HCT116 (cell line): ENCODE measurements at regions not wholly inside any gene's neighbourhood (a gene's known extent, or its start where the extent isn't known, plus 50 kb on each side); places are given as distances from the start of the nearest gene placed in this dataset.
A peak's percentile ranks its signal among the peaks of the same experiment; 100 is the strongest.

Experiments used
- ATAC-seq: fragments of 200-7000 bp; cut with Tn5 transposase; 2 replicates; pipeline ENCODE4 v1.9.1; 2020; ENCODE audit warnings: mild to moderate bottlenecking, moderate library complexity
- BruUV-seq: library from RNA; stranded (reverse); fragments of 400-500 nt; replicated peaks from 2 replicates; lab custom pipeline; 2021; lab: Mats Ljungman, UMichigan
- CTCF ChIA-PET: fragments of 300-600 bp; sonication (Branson Sonifier 250); formaldehyde crosslinking; loops from one replicate; lab custom pipeline; 2021; ENCODE audit warnings: antibody characterized with exemption; lab: Charles Lee
- POLR2A ChIA-PET: fragments of 300-600, 350-600 bp; sonication (Branson Sonifier 250); formaldehyde crosslinking; loops from one replicate; lab custom pipeline; 2021; ENCODE audit warnings: antibody characterized with exemption; lab: Charles Lee
- RAD21 ChIA-PET, 2 experiments: fragments of 300-600 bp; sonication (Branson Sonifier 250); formaldehyde crosslinking; loops; one replicate each; lab custom pipeline; 2023; ENCODE audit warnings: low total read pairs in 2 of 2; ENCODE audit not compliant: uncharacterized antibody in 2 of 2, unreplicated experiment in 2 of 2, low non-redundant PET in 1 of 2; lab: Charles Lee
- DNase-seq: peaks from one replicate; pipeline ENCODE4 v3.0.0-alpha.2; 2010; ENCODE audit warnings: low read depth, low spot score
- H2AFZ ChIP-seq: fragments of 200-600 bp; shearing (Covaris generic), sonication (generic); 2 replicates; pipeline ENCODE4 v1.6.1; 2017; ENCODE audit warnings: low read depth, mixed run types, mixed read lengths, antibody characterized with exemption, low read length; ENCODE audit not compliant: poor library complexity, severe bottlenecking
- H3K27ac ChIP-seq: 2 replicates; pipeline ENCODE4 v1.5.1; 2012; ENCODE audit warnings: low read depth, low read length
- H3K27me3 ChIP-seq: fragments of 200-600 bp; sonication (generic); 2 replicates; pipeline ENCODE4 v1.6.1; 2016; ENCODE audit warnings: mixed run types, low read length, mixed read lengths; ENCODE audit not compliant: insufficient read depth
- H3K36me3 ChIP-seq, 2 experiments: fragments of 200-500 bp in 1 of 2; fragments of 200-600 bp in 1 of 2; sonication (Bioruptor generic) in 1 of 2; sonication (generic) in 1 of 2; 2 replicates each; pipeline versions ENCODE4 v1.5.1 to v1.6.1; 2014 to 2016; ENCODE audit warnings: low read length in 2 of 2, inconsistent platforms in 1 of 2, mixed read lengths in 1 of 2, mixed run types in 1 of 2; ENCODE audit not compliant: insufficient read depth in 2 of 2, control insufficient read depth in 1 of 2
- H3K4me1 ChIP-seq, 2 experiments: fragments of 200-600 bp in 1 of 2; sonication (generic) in 1 of 2; 2 replicates each; pipeline versions ENCODE4 v1.5.1 to v1.6.1; 2012 to 2017; ENCODE audit warnings: low read length in 2 of 2, inconsistent platforms in 1 of 2, mild to moderate bottlenecking in 1 of 2, mixed read lengths in 1 of 2, mixed run types in 1 of 2, moderate library complexity in 1 of 2; ENCODE audit not compliant: insufficient read depth in 2 of 2, control insufficient read depth in 1 of 2
- H3K4me2 ChIP-seq: fragments of 200-600 bp; sonication (generic); 2 replicates; pipeline ENCODE4 v1.6.1; 2017; ENCODE audit warnings: mixed run types, low read length, mixed read lengths
- H3K4me3 ChIP-seq, 2 experiments: fragments of 200-600 bp in 1 of 2; sonication (generic) in 1 of 2; replicated peaks in 1 of 2; 2 replicates each; pipeline ENCODE4 v1.5.1; 2011 to 2016; ENCODE audit warnings: low read length in 2 of 2, control low read depth in 1 of 2, low read depth in 1 of 2, mild to moderate bottlenecking in 1 of 2, mixed read lengths in 1 of 2, mixed run types in 1 of 2
- H3K79me2 ChIP-seq: fragments of 200-600 bp; sonication (generic); 2 replicates; pipeline ENCODE4 v1.6.1; 2017; ENCODE audit warnings: mild to moderate bottlenecking, mixed run types, low read length, moderate library complexity, mixed read lengths; ENCODE audit not compliant: insufficient read depth
- H3K9ac ChIP-seq: fragments of 200-600 bp; sonication (generic); 2 replicates; pipeline ENCODE4 v1.6.1; 2016; ENCODE audit warnings: low read length, mixed read lengths
- H3K9me2 ChIP-seq: fragments of 200-600 bp; sonication (generic), shearing (Covaris generic); 2 replicates; pipeline ENCODE4 v1.6.1; 2017; ENCODE audit warnings: mixed run types, mild to moderate bottlenecking, moderate library complexity; ENCODE audit not compliant: insufficient read depth
- H3K9me3 ChIP-seq, 2 experiments: fragments of 200-500 bp in 1 of 2; fragments of 200-600 bp in 1 of 2; sonication (Bioruptor generic) in 1 of 2; sonication (generic) in 1 of 2; 2 replicates each; pipeline ENCODE4 v1.6.1; 2014 to 2017; ENCODE audit warnings: low read length in 2 of 2, mixed read lengths in 2 of 2, inconsistent platforms in 1 of 2, low read depth in 1 of 2, mild to moderate bottlenecking in 1 of 2, mixed run types in 1 of 2, moderate library complexity in 1 of 2; ENCODE audit not compliant: control insufficient read depth in 1 of 2, insufficient read depth in 1 of 2
- H4K20me1 ChIP-seq: fragments of 200-600 bp; sonication (generic), shearing (Covaris generic); 2 replicates; pipeline ENCODE4 v1.6.1; 2017; ENCODE audit warnings: mixed run types, mild to moderate bottlenecking, moderate library complexity; ENCODE audit not compliant: insufficient read depth
- ATF3 ChIP-seq: IDR thresholded peaks from 2 replicates; pipeline ENCODE4 v1.6.1; 2012
- CEBPB ChIP-seq: IDR thresholded peaks from 2 replicates; pipeline ENCODE4 v1.6.1; 2012; ENCODE audit warnings: low read depth
- ELF1 ChIP-seq: IDR thresholded peaks from 2 replicates; pipeline ENCODE4 v1.6.1; 2012; ENCODE audit warnings: low read depth, borderline replicate concordance
- EZH2 ChIP-seq: fragments of 200-600 bp; sonication (generic); IDR thresholded peaks from 2 replicates; pipeline ENCODE4 v1.6.1; 2017; ENCODE audit warnings: antibody characterized with exemption, mixed run types
- EZH2phosphoT487 ChIP-seq: fragments of 200-600 bp; IDR thresholded peaks from 2 replicates; pipeline ENCODE4 v1.6.1; 2018; ENCODE audit warnings: antibody characterized with exemption, borderline replicate concordance
- JUND ChIP-seq: IDR thresholded peaks from 2 replicates; pipeline ENCODE4 v1.6.1; 2012
- POLR2AphosphoS5 ChIP-seq: IDR thresholded peaks from 2 replicates; pipeline ENCODE4 v1.6.1; 2011; ENCODE audit warnings: mild to moderate bottlenecking, low read depth, low read length, moderate library complexity
- SIN3A ChIP-seq: IDR thresholded peaks from 2 replicates; pipeline ENCODE4 v1.6.1; 2012; ENCODE audit warnings: low read depth
- SP1 ChIP-seq: IDR thresholded peaks from 2 replicates; pipeline ENCODE4 v1.6.1; 2012; ENCODE audit warnings: low read depth
- SRF ChIP-seq: IDR thresholded peaks from 2 replicates; pipeline ENCODE4 v1.6.1; 2012; ENCODE audit warnings: low read depth
- TCF7L2 ChIP-seq: IDR thresholded peaks from 2 replicates; pipeline ENCODE4 v1.7.0; 2011; ENCODE audit warnings: borderline replicate concordance, inconsistent platforms; ENCODE audit not compliant: insufficient read depth, insufficient read length; ENCODE audit errors: extremely low read depth
- YY1 ChIP-seq: IDR thresholded peaks from 2 replicates; pipeline ENCODE4 v1.6.1; 2011; ENCODE audit warnings: low read length, low read depth, moderate library complexity, mild to moderate bottlenecking; ENCODE audit not compliant: insufficient replicate concordance; ENCODE audit errors: extremely low read depth
- ZNF274 ChIP-seq: fragments of 200-500 bp; sonication (Bioruptor generic); IDR thresholded peaks from 2 replicates; pipeline ENCODE4 v1.6.1; 2014; ENCODE audit warnings: mild to moderate bottlenecking, low read depth, low read length, inconsistent platforms
- intact Hi-C: fragments of 100-400 bp; cut with micrococcal nuclease; formaldehyde crosslinking; loops from 2 replicates; pipeline ENCODE4 v1.10.0; 2022
- TF ChIP-seq, protein P1 (sequence below): IDR thresholded peaks from 2 replicates; pipeline ENCODE4 v1.6.1; 2012; ENCODE audit warnings: low read depth
- TF ChIP-seq, protein P2 (sequence below): IDR thresholded peaks from 2 replicates; pipeline ENCODE4 v1.6.1; 2011; ENCODE audit warnings: mild to moderate bottlenecking, low read length, moderate library complexity; ENCODE audit not compliant: insufficient replicate concordance; ENCODE audit errors: extremely low read depth

- DNase-seq: no peak
- no peak overlapping the region for H3K9ac ChIP-seq
- intact Hi-C loops: no loop called here
- no TSS peak for BruUV-seq
- H3K9me2 ChIP-seq: no peaks in the 10 kb centered on the region
- H3K27ac ChIP-seq: no peak overlapping the region
- no peaks in the 10 kb centered on the region for H3K27me3 ChIP-seq
- POLR2A ChIA-PET: interaction anchor here (1.6 kb wide), 1 partner anchor 9 kb away, joined by 3 read pairs; no protein-coding TSS in a partner anchor
- CTCF ChIA-PET: no interaction called here
- H3K9me3 ChIP-seq: peaks cover 0 to 4% of the 10 kb centered on the region in 2 experiments; a peak in 1 of 4 replicates
- TF ChIP-seq EZH2phosphoT487 (no peak), CEBPB (no peak), YY1 (no peak), TCF7L2 (no peak), SIN3A (no peak), ATF3 (no peak), POLR2AphosphoS5 (no peak), ELF1 (no peak), ZNF274 (no peak), EZH2 (no peak), SP1 (no peak), SRF (no peak), JUND (no peak)
- TF ChIP-seq, protein P1, sequence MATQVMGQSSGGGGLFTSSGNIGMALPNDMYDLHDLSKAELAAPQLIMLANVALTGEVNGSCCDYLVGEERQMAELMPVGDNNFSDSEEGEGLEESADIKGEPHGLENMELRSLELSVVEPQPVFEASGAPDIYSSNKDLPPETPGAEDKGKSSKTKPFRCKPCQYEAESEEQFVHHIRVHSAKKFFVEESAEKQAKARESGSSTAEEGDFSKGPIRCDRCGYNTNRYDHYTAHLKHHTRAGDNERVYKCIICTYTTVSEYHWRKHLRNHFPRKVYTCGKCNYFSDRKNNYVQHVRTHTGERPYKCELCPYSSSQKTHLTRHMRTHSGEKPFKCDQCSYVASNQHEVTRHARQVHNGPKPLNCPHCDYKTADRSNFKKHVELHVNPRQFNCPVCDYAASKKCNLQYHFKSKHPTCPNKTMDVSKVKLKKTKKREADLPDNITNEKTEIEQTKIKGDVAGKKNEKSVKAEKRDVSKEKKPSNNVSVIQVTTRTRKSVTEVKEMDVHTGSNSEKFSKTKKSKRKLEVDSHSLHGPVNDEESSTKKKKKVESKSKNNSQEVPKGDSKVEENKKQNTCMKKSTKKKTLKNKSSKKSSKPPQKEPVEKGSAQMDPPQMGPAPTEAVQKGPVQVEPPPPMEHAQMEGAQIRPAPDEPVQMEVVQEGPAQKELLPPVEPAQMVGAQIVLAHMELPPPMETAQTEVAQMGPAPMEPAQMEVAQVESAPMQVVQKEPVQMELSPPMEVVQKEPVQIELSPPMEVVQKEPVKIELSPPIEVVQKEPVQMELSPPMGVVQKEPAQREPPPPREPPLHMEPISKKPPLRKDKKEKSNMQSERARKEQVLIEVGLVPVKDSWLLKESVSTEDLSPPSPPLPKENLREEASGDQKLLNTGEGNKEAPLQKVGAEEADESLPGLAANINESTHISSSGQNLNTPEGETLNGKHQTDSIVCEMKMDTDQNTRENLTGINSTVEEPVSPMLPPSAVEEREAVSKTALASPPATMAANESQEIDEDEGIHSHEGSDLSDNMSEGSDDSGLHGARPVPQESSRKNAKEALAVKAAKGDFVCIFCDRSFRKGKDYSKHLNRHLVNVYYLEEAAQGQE: no peak
- TF ChIP-seq, protein P2, sequence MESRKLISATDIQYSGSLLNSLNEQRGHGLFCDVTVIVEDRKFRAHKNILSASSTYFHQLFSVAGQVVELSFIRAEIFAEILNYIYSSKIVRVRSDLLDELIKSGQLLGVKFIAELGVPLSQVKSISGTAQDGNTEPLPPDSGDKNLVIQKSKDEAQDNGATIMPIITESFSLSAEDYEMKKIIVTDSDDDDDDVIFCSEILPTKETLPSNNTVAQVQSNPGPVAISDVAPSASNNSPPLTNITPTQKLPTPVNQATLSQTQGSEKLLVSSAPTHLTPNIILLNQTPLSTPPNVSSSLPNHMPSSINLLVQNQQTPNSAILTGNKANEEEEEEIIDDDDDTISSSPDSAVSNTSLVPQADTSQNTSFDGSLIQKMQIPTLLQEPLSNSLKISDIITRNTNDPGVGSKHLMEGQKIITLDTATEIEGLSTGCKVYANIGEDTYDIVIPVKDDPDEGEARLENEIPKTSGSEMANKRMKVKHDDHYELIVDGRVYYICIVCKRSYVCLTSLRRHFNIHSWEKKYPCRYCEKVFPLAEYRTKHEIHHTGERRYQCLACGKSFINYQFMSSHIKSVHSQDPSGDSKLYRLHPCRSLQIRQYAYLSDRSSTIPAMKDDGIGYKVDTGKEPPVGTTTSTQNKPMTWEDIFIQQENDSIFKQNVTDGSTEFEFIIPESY: no peak
- H4K20me1 ChIP-seq: no peaks in the 10 kb centered on the region
- peak; percentile 45 for ATAC-seq
- no peaks in the 10 kb centered on the region for H3K79me2 ChIP-seq
- H3K4me3 ChIP-seq: no peak overlapping the region
- H3K36me3 ChIP-seq: no peaks in the 10 kb centered on the region
- no peak overlapping the region for H3K4me2 ChIP-seq
- peaks cover 5 to 15% of the 10 kb centered on the region in 2 experiments; a peak in 3 of 4 replicates for H3K4me1 ChIP-seq
- RAD21 ChIA-PET: no interaction called here
- H2AFZ ChIP-seq: no peak overlapping the region
These were observed 122.2 kb upstream of the NCOR2 start for GRCh38 chr12:124689631-124690030.
